Lung (tissue), 11 donors: ENCODE measurements at regions not wholly inside any gene's neighbourhood (a gene's known extent, or its start where the extent isn't known, plus 50 kb on each side); places are given as distances from the start of the nearest gene placed in this dataset.

Experiments used
- ATAC-seq: fragments of 200-7000 bp; cut with Tn5 transposase; one replicate; pipeline ENCODE4 v1.9.1; 2020; ENCODE audit warnings: moderate number of reproducible peaks; ENCODE audit not compliant: insufficient read depth, low FRiP score
- DNase-seq, 3 donors: peaks; one replicate each; pipeline ENCODE4 v3.0.0-alpha.2; 2013 to 2017
- H3K27ac ChIP-seq, 2 donors: one replicate each; pipeline ENCODE4 v1.5.1; 2013; ENCODE audit warnings: mild to moderate bottlenecking in 2 of 2, moderate library complexity in 2 of 2, control low read depth in 1 of 2, inconsistent platforms in 1 of 2, low read depth in 1 of 2, low read length in 1 of 2
- H3K27me3 ChIP-seq, 3 donors: one replicate each; pipeline ENCODE4 v1.5.1; 2013; ENCODE audit warnings: low read length in 2 of 3; ENCODE audit not compliant: control insufficient read depth in 3 of 3, insufficient read depth in 3 of 3
- H3K36me3 ChIP-seq, 4 donors: one replicate each; pipeline ENCODE4 v1.5.1; 2013; ENCODE audit warnings: low read length in 4 of 4, mild to moderate bottlenecking in 1 of 4, moderate library complexity in 1 of 4; ENCODE audit not compliant: control insufficient read depth in 4 of 4, insufficient read depth in 4 of 4
- H3K4me1 ChIP-seq, 5 donors: one replicate each; pipeline ENCODE4 v1.5.1; 2013; ENCODE audit warnings: low read length in 5 of 5, mild to moderate bottlenecking in 2 of 5, moderate library complexity in 1 of 5; ENCODE audit not compliant: control insufficient read depth in 5 of 5, insufficient read depth in 5 of 5
- H3K4me3 ChIP-seq: one replicate; pipeline ENCODE4 v1.5.1; 2013; ENCODE audit warnings: mild to moderate bottlenecking, control low read depth, moderate library complexity
- H3K9ac ChIP-seq, 2 donors: one replicate each; pipeline ENCODE4 v1.5.1; 2013; ENCODE audit warnings: low read length in 2 of 2, control low read depth in 1 of 2; ENCODE audit not compliant: insufficient read depth in 1 of 2
- H3K9me3 ChIP-seq, 4 donors: one replicate each; pipeline ENCODE4 v1.5.1; 2013; ENCODE audit warnings: low read length in 3 of 4, mild to moderate bottlenecking in 1 of 4, moderate library complexity in 1 of 4; ENCODE audit not compliant: control insufficient read depth in 4 of 4, insufficient read depth in 3 of 4
- CTCF ChIP-seq: IDR thresholded peaks from 2 replicates; pipeline ENCODE4 v1.5.1; 2012; ENCODE audit warnings: mild to moderate bottlenecking; ENCODE audit errors: control extremely low read depth, extremely low read depth
- WGBS, 2 donors: extraction: QIAGEN DNeasy Blood & Tissue Kit; methylation state at CpG; one replicate each; pipeline ENCODE4 v1.1.7; 2013; 5-methylcytosine and 5-hydroxymethylcytosine counted together
- donor health status: control.
- donor health status: control.
- donor health status: Bipolar disorder and iron deficiency.
- donor health status: healthy.
- donor health status: DM: yes; HTN: yes; CAD: no.

GRCh38 chr5:147154809-147155208, 80.0 kb upstream of the STK32A start:
- no peak overlapping the region for H3K4me3 ChIP-seq
- TF ChIP-seq CTCF: no peak
- peaks cover 0 to 3% (median 0%) of the 10 kb centered on the region in 3 donors for H3K27me3 ChIP-seq
- H3K36me3 ChIP-seq: no peaks in the 10 kb centered on the region
- no peak for ATAC-seq
- peaks cover 0 to 3% (median 0%) of the 10 kb centered on the region in 4 donors for H3K9me3 ChIP-seq
- H3K9ac ChIP-seq: no peak overlapping the region
- H3K4me1 ChIP-seq: no peaks in the 10 kb centered on the region
- no peak for DNase-seq
- WGBS, 2 donors: 73 to 81% methylated on average over 3 of the region's 3 CpGs
- no peak overlapping the region for H3K27ac ChIP-seq

- no peak for ATAC-seq
- Histone ChIP-seq H3K4me3 (no peak overlapping the region), H3K4me1 (no peaks in the 10 kb centered on the region), H3K27me3 (peaks cover 0 to 3% (median 0%) of the 10 kb centered on the region in 3 donors), H3K27ac (no peak overlapping the region), H3K9me3 (peaks cover 0 to 3% (median 0%) of the 10 kb centered on the region in 4 donors), H3K9ac (no peak overlapping the region), H3K36me3 (no peaks in the 10 kb centered on the region)
- TF ChIP-seq CTCF: no peak
- DNase-seq: no peak
- WGBS, 2 donors: 69 to 77% methylated on average over 5 of the region's 5 CpGs
Observed at GRCh38 chr5:147156012-147156411, 78.8 kb upstream of the STK32A start.

GRCh38 chr5:147160902-147161700, 73.7 kb upstream of the STK32A start:
- no peak overlapping the region for H3K27ac ChIP-seq
- H3K36me3 ChIP-seq: no peaks in the 10 kb centered on the region
- no peaks in the 10 kb centered on the region for H3K9me3 ChIP-seq
- peaks cover 0 to 3% (median 0%) of the 10 kb centered on the region in 3 donors for H3K27me3 ChIP-seq
- no peak overlapping the region for H3K9ac ChIP-seq
- DNase-seq (no peak), ATAC-seq (no peak)
- no peaks in the 10 kb centered on the region for H3K4me1 ChIP-seq
- 57 to 76% methylated on average over 3 of the region's 3 CpGs for WGBS, 2 donors
- H3K4me3 ChIP-seq: no peak overlapping the region
- TF ChIP-seq CTCF: no peak
